Stomach (tissue), 8 donors: ENCODE measurements at regions not wholly inside any gene's neighbourhood (a gene's known extent, or its start where the extent isn't known, plus 50 kb on each side); places are given as distances from the start of the nearest gene placed in this dataset.

Experiments used
- DNase-seq, 2 donors: peaks; one replicate each; pipeline versions ENCODE4 v3.0.0 to v3.0.0-alpha.2; 2013 to 2019
- H3K27ac ChIP-seq, 5 donors: fragments of 200-600 bp in 4 of 5; sonication (generic) in 4 of 5; one replicate each; pipeline ENCODE4 v1.5.1; 2013 to 2019; ENCODE audit warnings: mild to moderate bottlenecking in 1 of 5, moderate library complexity in 1 of 5
- H3K27me3 ChIP-seq, 3 donors: fragments of 200-600 bp; sonication (generic); one replicate each; pipeline ENCODE4 v1.5.1; 2017 to 2019; ENCODE audit warnings: mixed run types in 1 of 3
- H3K36me3 ChIP-seq, 4 donors: fragments of 200-600 bp; sonication (generic); 1 replicate in 3 of 4; 2 replicates in 1 of 4; pipeline ENCODE4 v1.5.1; 2016 to 2019
- H3K4me1 ChIP-seq, 4 donors: fragments of 200-600 bp; sonication (generic); one replicate each; pipeline ENCODE4 v1.5.1; 2016 to 2019
- H3K4me3 ChIP-seq, 4 donors: fragments of 200-600 bp; sonication (generic) in 3 of 4; one replicate each; pipeline ENCODE4 v1.5.1; 2016 to 2019; ENCODE audit warnings: mild to moderate bottlenecking in 1 of 4
- H3K9me3 ChIP-seq, 4 donors: fragments of 200-600 bp; sonication (generic); one replicate each; pipeline ENCODE4 v1.5.1; 2016 to 2019
- EP300 ChIP-seq: sonication (generic); formaldehyde crosslinking; IDR thresholded peaks from one replicate; pipeline ENCODE4 v1.6.1; 2017; ENCODE audit warnings: antibody characterized with exemption
- POLR2A ChIP-seq, 4 donors: fragments of 450-650 bp; IDR thresholded peaks; one replicate each; pipeline ENCODE4 v1.6.1; 2016; ENCODE audit warnings: antibody characterized with exemption in 4 of 4, control low read depth in 2 of 4, mild to moderate bottlenecking in 1 of 4, moderate library complexity in 1 of 4
- POLR2AphosphoS5 ChIP-seq, 3 donors: sonication (generic); formaldehyde crosslinking; IDR thresholded peaks; one replicate each; pipeline ENCODE4 v1.6.1; 2016; ENCODE audit warnings: antibody characterized with exemption in 3 of 3
- WGBS, 5 donors: extraction: QIAGEN DNeasy Blood & Tissue Kit in 3 of 5; methylation state at CpG; one replicate each; pipeline versions ENCODE4 v1.1.5 to v1.1.7; 2013 to 2018; 5-methylcytosine and 5-hydroxymethylcytosine counted together
- intact Hi-C: fragments of 100-400 bp; cut with DNase I; formaldehyde crosslinking; loops from one replicate; pipeline ENCODE4 v1.15.1; 2023; ENCODE audit warnings: low total_unique reads
- TF ChIP-seq, protein P1 (sequence below), 7 experiments: fragments of 450-650 bp in 4 of 7; fragments of 200-600 bp in 3 of 7; sonication (generic) in 3 of 7; IDR thresholded peaks; one replicate each; pipeline ENCODE4 v1.5.1; 2016 to 2019; ENCODE audit warnings: antibody characterized with exemption in 7 of 7, control low read depth in 2 of 7, mild to moderate bottlenecking in 1 of 7
- donor health status: healthy with polysubstance abuse.
- donor health status: Bipolar disorder and iron deficiency.
- donor health status: healthy.

DNA sequence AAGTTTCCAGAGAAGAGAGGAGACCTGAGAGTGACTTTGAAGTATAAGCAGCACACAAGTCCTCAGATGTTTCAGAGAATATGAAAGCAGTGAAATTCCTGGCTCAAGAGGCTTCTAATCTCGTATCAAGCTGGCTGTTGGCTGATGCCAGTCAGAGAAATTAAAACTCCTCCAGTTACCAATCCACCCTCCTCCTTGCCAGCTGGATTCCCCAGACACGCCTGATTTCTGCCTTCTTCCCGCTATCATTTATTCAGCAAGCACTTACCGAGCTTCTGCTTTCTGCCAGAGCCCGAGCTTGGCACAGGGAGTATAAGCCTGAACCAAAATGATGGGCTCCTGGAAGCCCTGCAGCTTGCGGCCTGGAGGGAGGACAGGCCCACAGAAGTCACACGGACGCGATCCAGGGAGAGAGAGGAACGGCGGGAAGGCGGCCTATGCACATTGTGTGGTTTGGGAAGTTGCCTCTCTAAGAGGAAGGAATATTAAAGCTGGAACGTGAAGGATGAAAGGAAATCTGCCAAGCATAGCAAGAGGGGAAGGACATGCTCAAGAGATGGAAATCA, 102.4 kb upstream of the TBL1X start:
- H3K4me1 ChIP-seq, result no peaks in the 10 kb centered on the region
- DNase-seq, result no peak
- no peaks in the 10 kb centered on the region for H3K9me3 ChIP-seq
- intact Hi-C loops, result no loop called here
- 78 to 87% (median 83%) methylated on average over 12 to 13 of the region's 13 CpGs for WGBS, 5 donors
- H3K36me3 ChIP-seq, result no peaks in the 10 kb centered on the region
- H3K27me3 ChIP-seq, result no peaks in the 10 kb centered on the region
- TF ChIP-seq EP300, result no peak
- TF ChIP-seq, protein P1, sequence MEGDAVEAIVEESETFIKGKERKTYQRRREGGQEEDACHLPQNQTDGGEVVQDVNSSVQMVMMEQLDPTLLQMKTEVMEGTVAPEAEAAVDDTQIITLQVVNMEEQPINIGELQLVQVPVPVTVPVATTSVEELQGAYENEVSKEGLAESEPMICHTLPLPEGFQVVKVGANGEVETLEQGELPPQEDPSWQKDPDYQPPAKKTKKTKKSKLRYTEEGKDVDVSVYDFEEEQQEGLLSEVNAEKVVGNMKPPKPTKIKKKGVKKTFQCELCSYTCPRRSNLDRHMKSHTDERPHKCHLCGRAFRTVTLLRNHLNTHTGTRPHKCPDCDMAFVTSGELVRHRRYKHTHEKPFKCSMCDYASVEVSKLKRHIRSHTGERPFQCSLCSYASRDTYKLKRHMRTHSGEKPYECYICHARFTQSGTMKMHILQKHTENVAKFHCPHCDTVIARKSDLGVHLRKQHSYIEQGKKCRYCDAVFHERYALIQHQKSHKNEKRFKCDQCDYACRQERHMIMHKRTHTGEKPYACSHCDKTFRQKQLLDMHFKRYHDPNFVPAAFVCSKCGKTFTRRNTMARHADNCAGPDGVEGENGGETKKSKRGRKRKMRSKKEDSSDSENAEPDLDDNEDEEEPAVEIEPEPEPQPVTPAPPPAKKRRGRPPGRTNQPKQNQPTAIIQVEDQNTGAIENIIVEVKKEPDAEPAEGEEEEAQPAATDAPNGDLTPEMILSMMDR (IDR thresholded peaks at IDR 0.05), result no peak
- TF ChIP-seq POLR2A (IDR thresholded peaks at IDR 0.05), result no peak
- H3K27ac ChIP-seq, result no peak overlapping the region
- no peak overlapping the region for H3K4me3 ChIP-seq

DNA sequence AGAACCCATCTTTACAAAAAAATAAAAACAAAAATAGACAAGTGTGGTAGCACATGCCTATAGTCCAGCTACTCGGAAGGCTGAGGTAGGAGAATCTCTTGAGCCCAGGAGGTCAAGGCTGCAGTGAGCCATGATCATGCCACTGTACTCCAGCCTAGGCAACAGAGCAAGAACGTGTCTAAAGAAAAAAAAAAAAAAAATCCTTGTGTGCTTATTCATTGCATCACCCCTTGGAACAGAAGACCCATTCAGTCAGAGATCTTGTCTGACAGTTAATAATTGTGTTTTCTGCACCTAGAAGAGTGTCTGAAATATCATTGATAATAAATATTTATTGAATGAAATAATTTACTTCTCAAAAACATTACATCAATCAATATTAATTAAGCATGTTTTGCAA, 97.4 kb upstream of the TBL1X start:
- 58 to 100% (median 75%) methylated on average over 1 to 2 of the region's 2 CpGs for WGBS, 5 donors
- H3K27ac ChIP-seq, result no peak overlapping the region
- no peaks in the 10 kb centered on the region for H3K9me3 ChIP-seq
- DNase-seq, result no peak
- no peaks in the 10 kb centered on the region for H3K36me3 ChIP-seq
- no peak for TF ChIP-seq EP300
- TF ChIP-seq, protein P1 (IDR thresholded peaks at IDR 0.05), result no peak
- TF ChIP-seq POLR2A (IDR thresholded peaks at IDR 0.05), result no peak
- TF ChIP-seq POLR2AphosphoS5 (IDR thresholded peaks at IDR 0.05), result no peak
- no peaks in the 10 kb centered on the region for H3K4me1 ChIP-seq
- H3K4me3 ChIP-seq, result no peak overlapping the region
- intact Hi-C loops, result no loop called here
- H3K27me3 ChIP-seq, result no peaks in the 10 kb centered on the region

DNA sequence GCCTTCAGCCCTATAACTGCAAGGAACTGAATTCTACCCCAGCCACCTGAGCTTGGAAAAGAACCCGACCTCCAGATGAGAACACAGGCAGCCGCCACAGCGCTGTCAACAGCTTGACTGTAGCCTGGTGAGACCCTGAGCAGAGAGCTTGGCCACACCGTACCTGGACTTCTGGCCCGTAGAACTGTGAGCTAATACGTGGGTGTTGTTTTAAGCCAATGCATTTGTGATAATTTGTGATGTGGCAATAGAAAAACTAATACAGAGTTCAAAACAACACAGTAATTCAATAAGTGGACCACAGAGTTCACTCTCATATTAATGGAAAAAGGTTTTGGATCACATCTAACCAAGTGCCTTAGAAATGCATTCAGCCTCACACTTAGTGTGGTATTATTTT, 96.6 kb upstream of the TBL1X start:
- intact Hi-C loops, result no loop called here
- Histone ChIP-seq H3K36me3 (no peaks in the 10 kb centered on the region), H3K4me1 (no peaks in the 10 kb centered on the region), H3K27ac (no peak overlapping the region), H3K9me3 (no peaks in the 10 kb centered on the region), H3K27me3 (no peaks in the 10 kb centered on the region), H3K4me3 (no peak overlapping the region)
- DNase-seq, result no peak
- whole genome bisulfite sequencing, 5 donors, result 73 to 84% (median 81%) methylated on average over 3 to 6 of the region's 6 CpGs
- TF ChIP-seq POLR2AphosphoS5 (IDR thresholded peaks at IDR 0.05), result no peak
- TF ChIP-seq, protein P1 (IDR thresholded peaks at IDR 0.05), result no peak
- no peak for TF ChIP-seq EP300
- TF ChIP-seq POLR2A (IDR thresholded peaks at IDR 0.05), result no peak

DNA sequence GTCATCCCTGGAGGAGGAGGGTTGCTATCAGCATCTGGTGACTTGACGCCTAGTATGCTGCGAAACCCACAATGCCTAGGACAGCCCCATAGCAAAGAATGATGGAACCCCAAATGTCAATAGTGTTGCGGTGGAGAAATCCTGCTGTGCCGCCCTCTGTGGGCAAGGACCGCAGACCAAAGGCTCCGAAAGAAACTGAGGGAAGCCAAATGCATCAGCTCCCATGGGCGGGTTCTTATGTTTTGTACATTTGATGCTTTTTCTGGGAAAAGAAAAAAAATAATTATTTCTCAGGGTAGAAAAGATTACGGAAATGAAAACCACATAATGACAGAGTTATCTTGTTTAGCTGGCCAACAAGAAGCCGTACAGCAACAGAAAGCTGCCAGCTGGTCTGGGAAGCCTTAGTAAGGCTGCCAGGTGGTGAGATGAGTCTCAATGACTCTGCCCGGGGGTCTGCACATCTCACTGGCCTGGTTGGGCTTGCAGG, 95.0 kb upstream of the TBL1X start:
- Histone ChIP-seq H3K9me3 (no peaks in the 10 kb centered on the region), H3K4me3 (no peak overlapping the region), H3K36me3 (no peaks in the 10 kb centered on the region), H3K4me1 (no peaks in the 10 kb centered on the region), H3K27ac (no peak overlapping the region), H3K27me3 (no peaks in the 10 kb centered on the region)
- 77 to 79% (median 78%) methylated on average over 8 to 10 of the region's 10 CpGs for WGBS, 5 donors
- no peak for DNase-seq
- TF ChIP-seq EP300 (no peak), POLR2AphosphoS5 (IDR thresholded peaks at IDR 0.05) (no peak), POLR2A (IDR thresholded peaks at IDR 0.05) (no peak)
- TF ChIP-seq, protein P1 (IDR thresholded peaks at IDR 0.05), result no peak
- intact Hi-C loops, result no loop called here
